AG10803 (cell line): ENCODE measurements at regions not wholly inside any gene's neighbourhood (a gene's known extent, or its start where the extent isn't known, plus 50 kb on each side); places are given as distances from the start of the nearest gene placed in this dataset.

Experiments
- DNase-seq: peaks from one replicate; pipeline ENCODE4 v3.0.0; 2010; ENCODE audit warnings: low read depth
- H3K4me3 ChIP-seq: 2 replicates; pipeline ENCODE4 v1.5.1; 2011; ENCODE audit warnings: mild to moderate bottlenecking, low read length, control low read depth
- CTCF ChIP-seq: conservative IDR thresholded peaks from 2 replicates; pipeline ENCODE4 v1.5.1; 2011; ENCODE audit warnings: mild to moderate bottlenecking, low read length, control low read depth, inconsistent platforms

- no peak for TF ChIP-seq CTCF
- DNase-seq: no peak
- H3K4me3 ChIP-seq: no peak overlapping the region
Measured at GRCh38 chr6:163808231-163808630, 393.7 kb downstream of the QKI start.

- no peak overlapping the region for H3K4me3 ChIP-seq
- no peak for TF ChIP-seq CTCF
- DNase-seq: peak; percentile 44
Measured at GRCh38 chr6:163806755-163807499, 392.4 kb downstream of the QKI start.

GRCh38 chr6:163804991-163805390, 390.5 kb downstream of the QKI start:
- no peak for TF ChIP-seq CTCF
- no peak overlapping the region for H3K4me3 ChIP-seq
- DNase-seq: no peak

- no peak overlapping the region for H3K4me3 ChIP-seq
- TF ChIP-seq CTCF: no peak
- DNase-seq: no peak
Measured at GRCh38 chr6:163802267-163802666, 387.7 kb downstream of the QKI start.

- no peak for TF ChIP-seq CTCF
- peak; percentile 47 for DNase-seq
- H3K4me3 ChIP-seq: no peak overlapping the region
Measured at GRCh38 chr6:163797296-163797845, 382.9 kb downstream of the QKI start.

- TF ChIP-seq CTCF: no peak
- peak; percentile 64 for DNase-seq
- H3K4me3 ChIP-seq: no peak overlapping the region
Measured at GRCh38 chr6:163793011-163793983, 378.8 kb downstream of the QKI start.
